Calu3 (cell line): ENCODE measurements at regions not wholly inside any gene's neighbourhood (a gene's known extent, or its start where the extent isn't known, plus 50 kb on each side); places are given as distances from the start of the nearest gene placed in this dataset.

Experiments used
- BruUV-seq: library from RNA; stranded (reverse); fragments of 400-500 nt; replicated peaks from 2 replicates; lab custom pipeline; 2021; lab: Mats Ljungman, UMichigan
- CTCF ChIA-PET: fragments of 300-600 bp; sonication (Branson Sonifier 250); formaldehyde crosslinking; loops from one replicate; lab custom pipeline; 2022; ENCODE audit warnings: antibody characterized with exemption; lab: Charles Lee
- DNase-seq: peaks from one replicate; pipeline ENCODE4 v3.0.0; 2022
- H3K27ac Mint-ChIP-seq: one replicate; pipeline ENCODE4 v1.8.0; 2022; ENCODE audit warnings: mixed read lengths; ENCODE audit not compliant: unreplicated experiment
- H3K27me3 Mint-ChIP-seq: one replicate; pipeline ENCODE4 v1.8.0; 2022; ENCODE audit warnings: mixed read lengths; ENCODE audit not compliant: unreplicated experiment
- H3K36me3 Mint-ChIP-seq: one replicate; pipeline ENCODE4 v1.8.0; 2022; ENCODE audit warnings: mild to moderate bottlenecking, moderate library complexity, mixed read lengths; ENCODE audit not compliant: insufficient read depth, unreplicated experiment
- H3K4me1 Mint-ChIP-seq: one replicate; pipeline ENCODE4 v1.8.0; 2022; ENCODE audit warnings: mild to moderate bottlenecking, low read depth, mixed read lengths; ENCODE audit not compliant: unreplicated experiment
- H3K4me3 Mint-ChIP-seq: one replicate; pipeline ENCODE4 v1.8.0; 2022; ENCODE audit warnings: mild to moderate bottlenecking, low read depth, moderate library complexity, mixed read lengths; ENCODE audit not compliant: unreplicated experiment
- H3K9me3 Mint-ChIP-seq: one replicate; pipeline ENCODE4 v1.8.0; 2022; ENCODE audit warnings: low read depth, mixed read lengths; ENCODE audit not compliant: unreplicated experiment
- intact Hi-C: fragments of 100-400 bp; cut with micrococcal nuclease; formaldehyde crosslinking; loops from one replicate; pipeline ENCODE4 v1.10.0; 2022; ENCODE audit not compliant: unreplicated experiment
- TF ChIP-seq, protein P1 (sequence below): fragments of 200-600 bp; IDR thresholded peaks from one replicate; pipeline ENCODE4 v1.8.0; 2022; ENCODE audit warnings: antibody characterized with exemption; ENCODE audit not compliant: unreplicated experiment

DNA sequence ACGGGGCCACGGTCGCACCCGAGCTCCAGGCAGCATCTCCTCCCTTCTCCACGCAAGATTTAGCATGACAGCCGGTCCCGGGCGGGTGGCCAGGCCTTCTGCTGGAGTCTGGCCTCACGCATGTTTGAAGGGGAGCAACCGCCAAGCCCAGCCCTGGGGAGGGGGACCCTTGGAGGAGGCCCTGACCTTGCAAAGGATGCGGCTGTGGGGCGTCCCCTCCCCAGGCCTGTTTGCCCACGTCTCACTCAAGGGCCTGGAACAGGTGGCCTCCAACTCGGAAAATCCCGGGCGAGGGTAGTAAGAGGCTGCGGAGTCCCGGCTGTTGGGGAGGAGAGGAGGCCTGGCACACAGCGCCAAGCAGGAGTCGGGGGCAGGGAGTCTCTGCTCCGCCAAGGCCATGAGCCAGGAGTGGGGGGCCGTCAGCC is 50.6 kb upstream of the DPYSL4 start:
- Mint-ChIP-seq H3K27me3 (peaks cover 34% of the 10 kb centered on the region), H3K9me3 (no peaks in the 10 kb centered on the region), H3K36me3 (peaks cover 3% of the 10 kb centered on the region), H3K27ac (no peak overlapping the region), H3K4me3 (no peak overlapping the region), H3K4me1 (no peaks in the 10 kb centered on the region)
- DNase-seq = no peak
- intact Hi-C loops = no loop called here
- TF ChIP-seq, protein P1, sequence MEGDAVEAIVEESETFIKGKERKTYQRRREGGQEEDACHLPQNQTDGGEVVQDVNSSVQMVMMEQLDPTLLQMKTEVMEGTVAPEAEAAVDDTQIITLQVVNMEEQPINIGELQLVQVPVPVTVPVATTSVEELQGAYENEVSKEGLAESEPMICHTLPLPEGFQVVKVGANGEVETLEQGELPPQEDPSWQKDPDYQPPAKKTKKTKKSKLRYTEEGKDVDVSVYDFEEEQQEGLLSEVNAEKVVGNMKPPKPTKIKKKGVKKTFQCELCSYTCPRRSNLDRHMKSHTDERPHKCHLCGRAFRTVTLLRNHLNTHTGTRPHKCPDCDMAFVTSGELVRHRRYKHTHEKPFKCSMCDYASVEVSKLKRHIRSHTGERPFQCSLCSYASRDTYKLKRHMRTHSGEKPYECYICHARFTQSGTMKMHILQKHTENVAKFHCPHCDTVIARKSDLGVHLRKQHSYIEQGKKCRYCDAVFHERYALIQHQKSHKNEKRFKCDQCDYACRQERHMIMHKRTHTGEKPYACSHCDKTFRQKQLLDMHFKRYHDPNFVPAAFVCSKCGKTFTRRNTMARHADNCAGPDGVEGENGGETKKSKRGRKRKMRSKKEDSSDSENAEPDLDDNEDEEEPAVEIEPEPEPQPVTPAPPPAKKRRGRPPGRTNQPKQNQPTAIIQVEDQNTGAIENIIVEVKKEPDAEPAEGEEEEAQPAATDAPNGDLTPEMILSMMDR = no peak
- CTCF ChIA-PET = no interaction called here
- no TSS peak for BruUV-seq

GRCh38 chr10:132136689-132137088 is 50.1 kb upstream of the DPYSL4 start:
- no peak overlapping the region for H3K4me3 Mint-ChIP-seq
- no peaks in the 10 kb centered on the region for H3K9me3 Mint-ChIP-seq
- TF ChIP-seq, protein P1 = no peak
- peaks cover 28% of the 10 kb centered on the region for H3K27me3 Mint-ChIP-seq
- peaks cover 3% of the 10 kb centered on the region for H3K36me3 Mint-ChIP-seq
- H3K27ac Mint-ChIP-seq = no peak overlapping the region
- no peak for DNase-seq
- BruUV-seq = no TSS peak
- intact Hi-C loops = no loop called here
- no peaks in the 10 kb centered on the region for H3K4me1 Mint-ChIP-seq
- CTCF ChIA-PET = no interaction called here
